ENCODE measurements at regions not wholly inside any gene's neighbourhood (a gene's known extent, or its start where the extent isn't known, plus 50 kb on each side); places are given as distances from the start of the nearest gene placed in this dataset.

GRCh38 chr10:63862860-63863259 lies 341.7 kb downstream of the REEP3 start:
- Histone ChIP-seq H3K4me1 (ENCODE audit: control insufficient read depth in 2 of 2, insufficient read depth in 2 of 2, low read length in 1 of 2) (no peaks in the 10 kb centered on the region), H3K27ac (ENCODE audit: low read depth in 2 of 2, low read length in 1 of 2) (no peak overlapping the region), H3K36me3 (ENCODE audit: control insufficient read depth in 2 of 2, insufficient read depth in 2 of 2, low read length in 1 of 2) (no peaks in the 10 kb centered on the region), H3K9me3 (ENCODE audit: control insufficient read depth in 2 of 2, insufficient read depth in 1 of 2, low read depth in 1 of 2, low read length in 1 of 2) (no peaks in the 10 kb centered on the region), H3K27me3 (ENCODE audit: control insufficient read depth in 1 of 2, insufficient read depth in 2 of 2, low read length in 2 of 2) (peaks cover 3 to 4% of the 10 kb centered on the region in 2 donors), H3K4me3 (ENCODE audit: low read depth in 1 of 2, low read length in 2 of 2) (no peak overlapping the region)
- WGBS, 2 donors, result 91 to 97% methylated on average over 1 of the region's 1 CpG

- H3K4me1 ChIP-seq (ENCODE audit: control insufficient read depth in 2 of 2, insufficient read depth in 2 of 2, low read length in 1 of 2), result no peaks in the 10 kb centered on the region
- no peak overlapping the region for H3K4me3 ChIP-seq (ENCODE audit: low read depth in 1 of 2, low read length in 2 of 2)
- H3K27ac ChIP-seq (ENCODE audit: low read depth in 2 of 2, low read length in 1 of 2), result no peak overlapping the region
- 55 to 60% methylated on average over 4 of the region's 4 CpGs for WGBS, 2 donors
- H3K27me3 ChIP-seq (ENCODE audit: control insufficient read depth in 1 of 2, insufficient read depth in 2 of 2, low read length in 2 of 2), result peaks cover 3 to 4% of the 10 kb centered on the region in 2 donors
- H3K36me3 ChIP-seq (ENCODE audit: control insufficient read depth in 2 of 2, insufficient read depth in 2 of 2, low read length in 1 of 2), result no peaks in the 10 kb centered on the region
- H3K9me3 ChIP-seq (ENCODE audit: control insufficient read depth in 2 of 2, insufficient read depth in 1 of 2, low read depth in 1 of 2, low read length in 1 of 2), result no peaks in the 10 kb centered on the region
Observed at GRCh38 chr10:63865210-63865609, 344.0 kb downstream of the REEP3 start.

- Histone ChIP-seq H3K27ac (ENCODE audit: low read depth in 2 of 2, low read length in 1 of 2) (no peak overlapping the region), H3K36me3 (ENCODE audit: control insufficient read depth in 2 of 2, insufficient read depth in 2 of 2, low read length in 1 of 2) (no peaks in the 10 kb centered on the region)
- 6 to 8% methylated on average over 16 of the region's 16 CpGs for WGBS, 2 donors
Observed at GRCh38 chr10:63866075-63866746, 345.0 kb downstream of the REEP3 start.

GRCh38 chr10:63866747-63867140 lies 345.5 kb downstream of the REEP3 start:
- H3K27ac ChIP-seq (ENCODE audit: low read depth in 2 of 2, low read length in 1 of 2), result no peak overlapping the region
- no peak overlapping the region for H3K4me3 ChIP-seq (ENCODE audit: low read depth in 1 of 2, low read length in 2 of 2)
- H3K27me3 ChIP-seq (ENCODE audit: control insufficient read depth in 1 of 2, insufficient read depth in 2 of 2, low read length in 2 of 2), result peaks cover 3 to 4% of the 10 kb centered on the region in 2 donors
- no peaks in the 10 kb centered on the region for H3K36me3 ChIP-seq (ENCODE audit: control insufficient read depth in 2 of 2, insufficient read depth in 2 of 2, low read length in 1 of 2)
- no peaks in the 10 kb centered on the region for H3K4me1 ChIP-seq (ENCODE audit: control insufficient read depth in 2 of 2, insufficient read depth in 2 of 2, low read length in 1 of 2)
- WGBS, 2 donors, result 6 to 9% methylated on average over 2 of the region's 2 CpGs
- H3K9me3 ChIP-seq (ENCODE audit: control insufficient read depth in 2 of 2, insufficient read depth in 1 of 2, low read depth in 1 of 2, low read length in 1 of 2), result no peaks in the 10 kb centered on the region

More at GRCh38 chr10:63866075-63866746, 345.0 kb downstream of the REEP3 start:
- Histone ChIP-seq H3K4me3 (ENCODE audit: low read depth in 1 of 2, low read length in 2 of 2) (no peak overlapping the region), H3K9me3 (ENCODE audit: control insufficient read depth in 2 of 2, insufficient read depth in 1 of 2, low read depth in 1 of 2, low read length in 1 of 2) (no peaks in the 10 kb centered on the region), H3K27me3 (ENCODE audit: control insufficient read depth in 1 of 2, insufficient read depth in 2 of 2, low read length in 2 of 2) (peaks cover 3 to 4% of the 10 kb centered on the region in 2 donors), H3K4me1 (ENCODE audit: control insufficient read depth in 2 of 2, insufficient read depth in 2 of 2, low read length in 1 of 2) (no peaks in the 10 kb centered on the region)

GRCh38 chr10:63878428-63878827 lies 357.2 kb downstream of the REEP3 start:
- no peaks in the 10 kb centered on the region for H3K9me3 ChIP-seq (ENCODE audit: control insufficient read depth in 2 of 2, insufficient read depth in 1 of 2, low read depth in 1 of 2, low read length in 1 of 2)
- H3K4me1 ChIP-seq (ENCODE audit: control insufficient read depth in 2 of 2, insufficient read depth in 2 of 2, low read length in 1 of 2), result no peaks in the 10 kb centered on the region
- H3K4me3 ChIP-seq (ENCODE audit: low read depth in 1 of 2, low read length in 2 of 2), result no peak overlapping the region
- no peaks in the 10 kb centered on the region for H3K27me3 ChIP-seq (ENCODE audit: control insufficient read depth in 1 of 2, insufficient read depth in 2 of 2, low read length in 2 of 2)
- no peak overlapping the region for H3K27ac ChIP-seq (ENCODE audit: low read depth in 2 of 2, low read length in 1 of 2)
- 66 to 69% methylated on average over 2 of the region's 2 CpGs for WGBS, 2 donors
- no peaks in the 10 kb centered on the region for H3K36me3 ChIP-seq (ENCODE audit: control insufficient read depth in 2 of 2, insufficient read depth in 2 of 2, low read length in 1 of 2)

GRCh38 chr10:63883861-63884260 lies 362.7 kb downstream of the REEP3 start:
- Histone ChIP-seq H3K27ac (ENCODE audit: low read depth in 2 of 2, low read length in 1 of 2) (no peak overlapping the region), H3K27me3 (ENCODE audit: control insufficient read depth in 1 of 2, insufficient read depth in 2 of 2, low read length in 2 of 2) (no peaks in the 10 kb centered on the region), H3K36me3 (ENCODE audit: control insufficient read depth in 2 of 2, insufficient read depth in 2 of 2, low read length in 1 of 2) (no peaks in the 10 kb centered on the region), H3K4me3 (ENCODE audit: low read depth in 1 of 2, low read length in 2 of 2) (no peak overlapping the region), H3K4me1 (ENCODE audit: control insufficient read depth in 2 of 2, insufficient read depth in 2 of 2, low read length in 1 of 2) (no peaks in the 10 kb centered on the region), H3K9me3 (ENCODE audit: control insufficient read depth in 2 of 2, insufficient read depth in 1 of 2, low read depth in 1 of 2, low read length in 1 of 2) (no peaks in the 10 kb centered on the region)
- 68 to 78% methylated on average over 1 of the region's 1 CpG for WGBS, 2 donors

- Histone ChIP-seq H3K27me3 (ENCODE audit: control insufficient read depth in 1 of 2, insufficient read depth in 2 of 2, low read length in 2 of 2) (no peaks in the 10 kb centered on the region), H3K9me3 (ENCODE audit: control insufficient read depth in 2 of 2, insufficient read depth in 1 of 2, low read depth in 1 of 2, low read length in 1 of 2) (no peaks in the 10 kb centered on the region), H3K27ac (ENCODE audit: low read depth in 2 of 2, low read length in 1 of 2) (no peak overlapping the region), H3K4me1 (ENCODE audit: control insufficient read depth in 2 of 2, insufficient read depth in 2 of 2, low read length in 1 of 2) (no peaks in the 10 kb centered on the region), H3K36me3 (ENCODE audit: control insufficient read depth in 2 of 2, insufficient read depth in 2 of 2, low read length in 1 of 2) (no peaks in the 10 kb centered on the region), H3K4me3 (ENCODE audit: low read depth in 1 of 2, low read length in 2 of 2) (no peak overlapping the region)
- WGBS, 2 donors, result 76 to 77% methylated on average over 2 of the region's 2 CpGs
Observed at GRCh38 chr10:63884426-63884825, 363.2 kb downstream of the REEP3 start.

GRCh38 chr10:63885156-63885555 lies 364.0 kb downstream of the REEP3 start:
- H3K9me3 ChIP-seq (ENCODE audit: control insufficient read depth in 2 of 2, insufficient read depth in 1 of 2, low read depth in 1 of 2, low read length in 1 of 2), result no peaks in the 10 kb centered on the region
- no peaks in the 10 kb centered on the region for H3K36me3 ChIP-seq (ENCODE audit: control insufficient read depth in 2 of 2, insufficient read depth in 2 of 2, low read length in 1 of 2)
- no peak overlapping the region for H3K27ac ChIP-seq (ENCODE audit: low read depth in 2 of 2, low read length in 1 of 2)
- H3K4me1 ChIP-seq (ENCODE audit: control insufficient read depth in 2 of 2, insufficient read depth in 2 of 2, low read length in 1 of 2), result no peaks in the 10 kb centered on the region
- no peaks in the 10 kb centered on the region for H3K27me3 ChIP-seq (ENCODE audit: control insufficient read depth in 1 of 2, insufficient read depth in 2 of 2, low read length in 2 of 2)
- H3K4me3 ChIP-seq (ENCODE audit: low read depth in 1 of 2, low read length in 2 of 2), result no peak overlapping the region

- no peaks in the 10 kb centered on the region for H3K4me1 ChIP-seq (ENCODE audit: control insufficient read depth in 2 of 2, insufficient read depth in 2 of 2, low read length in 1 of 2)
- H3K4me3 ChIP-seq (ENCODE audit: low read depth in 1 of 2, low read length in 2 of 2), result no peak overlapping the region
- H3K27ac ChIP-seq (ENCODE audit: low read depth in 2 of 2, low read length in 1 of 2), result no peak overlapping the region
- WGBS, 2 donors, result 81 to 85% methylated on average over 4 of the region's 4 CpGs
- H3K9me3 ChIP-seq (ENCODE audit: control insufficient read depth in 2 of 2, insufficient read depth in 1 of 2, low read depth in 1 of 2, low read length in 1 of 2), result no peaks in the 10 kb centered on the region
- no peaks in the 10 kb centered on the region for H3K27me3 ChIP-seq (ENCODE audit: control insufficient read depth in 1 of 2, insufficient read depth in 2 of 2, low read length in 2 of 2)
- H3K36me3 ChIP-seq (ENCODE audit: control insufficient read depth in 2 of 2, insufficient read depth in 2 of 2, low read length in 1 of 2), result no peaks in the 10 kb centered on the region
Observed at GRCh38 chr10:63886281-63887022, 365.3 kb downstream of the REEP3 start.

All from esophagus (tissue), 2 donors.